B cell (primary cell): ENCODE measurements at regions not wholly inside any gene's neighbourhood (a gene's known extent, or its start where the extent isn't known, plus 50 kb on each side); places are given as distances from the start of the nearest gene placed in this dataset.

Experiments used
- ATAC-seq: fragments of 200-7000 bp; cut with Tn5 transposase; one replicate; pipeline ENCODE4 v1.10.0; 2021; ENCODE audit warnings: low read depth, mild to moderate bottlenecking, moderate number of reproducible peaks, moderate library complexity
- CTCF ChIA-PET: fragments of 350-600 bp; sonication (Branson Sonifier 250); formaldehyde crosslinking; loops from one replicate; lab custom pipeline; 2021; ENCODE audit warnings: antibody characterized with exemption, inconsistent platforms; lab: Charles Lee
- POLR2A ChIA-PET: fragments of 350-600 bp; sonication (Branson Sonifier 250); formaldehyde crosslinking; loops from one replicate; lab custom pipeline; 2021; ENCODE audit warnings: antibody characterized with exemption; lab: Charles Lee
- DNase-seq: peaks from one replicate; pipeline ENCODE4 v3.0.0; 2013
- H2AFZ ChIP-seq: 2 replicates; pipeline ENCODE4 v1.6.1; 2012; ENCODE audit warnings: mild to moderate bottlenecking, low read depth, low read length; ENCODE audit not compliant: insufficient read depth, poor library complexity, severe bottlenecking
- H3K27ac ChIP-seq, 2 donors: 1 replicate in 1 of 2; 2 replicates in 1 of 2; pipeline ENCODE4 v1.5.1; 2012 to 2013; ENCODE audit warnings: low read length in 2 of 2, mild to moderate bottlenecking in 2 of 2, moderate library complexity in 1 of 2
- H3K27me3 ChIP-seq, 4 experiments: fragments of 200-600 bp in 1 of 4; sonication (generic) in 1 of 4; replicated peaks in 1 of 4; 1 replicate in 2 of 4; 2 replicates in 2 of 4; pipeline versions ENCODE4 v1.6.1 to v1.7.0; 2013 to 2016; ENCODE audit warnings: low read length in 3 of 4, mild to moderate bottlenecking in 2 of 4, mixed read lengths in 1 of 4, moderate library complexity in 1 of 4; ENCODE audit not compliant: insufficient read depth in 4 of 4, control insufficient read depth in 3 of 4; ENCODE audit errors: control extremely low read depth in 1 of 4
- H3K36me3 ChIP-seq, 2 experiments: replicated peaks in 1 of 2; 1 replicate in 1 of 2; 2 replicates in 1 of 2; pipeline versions ENCODE4 v1.6.1 to v1.7.1; 2013; ENCODE audit warnings: low read length in 1 of 2; ENCODE audit not compliant: insufficient read depth in 2 of 2, control insufficient read depth in 1 of 2; ENCODE audit errors: control extremely low read depth in 1 of 2, extremely low read depth in 1 of 2
- H3K4me1 ChIP-seq, 2 donors: fragments of 200-600 bp in 1 of 2; sonication (generic) in 1 of 2; 1 replicate in 1 of 2; 2 replicates in 1 of 2; pipeline versions ENCODE4 v1.5.1 to v1.6.1; 2013 to 2017; ENCODE audit warnings: low read length in 2 of 2; ENCODE audit not compliant: control insufficient read depth in 2 of 2, insufficient read depth in 2 of 2
- H3K4me2 ChIP-seq: replicated peaks from 2 replicates; pipeline ENCODE3; 2012; ENCODE audit warnings: mild to moderate bottlenecking, low read depth, low read length; ENCODE audit not compliant: poor library complexity, severe bottlenecking
- H3K4me3 ChIP-seq, 5 experiments: fragments of 200-600 bp in 1 of 5; sonication (generic) in 1 of 5; 1 replicate in 3 of 5; 2 replicates in 2 of 5; pipeline versions ENCODE4 v1.5.1 to v1.7.0; 2011 to 2016; ENCODE audit warnings: low read length in 4 of 5, mild to moderate bottlenecking in 4 of 5, low read depth in 2 of 5, control low read depth in 1 of 5, moderate library complexity in 1 of 5; ENCODE audit not compliant: insufficient read depth in 1 of 5; ENCODE audit errors: control extremely low read depth in 1 of 5, extremely low read depth in 1 of 5
- H3K79me2 ChIP-seq: fragments of 200-600 bp; sonication (generic); one replicate; pipeline ENCODE4 v1.6.0; 2016; ENCODE audit warnings: low read length; ENCODE audit not compliant: control insufficient read depth, insufficient read depth
- H3K9ac ChIP-seq: fragments of 200-600 bp; sonication (generic); 2 replicates; pipeline ENCODE4 v1.6.1; 2017; ENCODE audit warnings: mild to moderate bottlenecking, low read length, moderate library complexity
- H3K9me3 ChIP-seq, 3 donors: one replicate each; pipeline versions ENCODE4 v1.6.1 to v1.7.1; 2013; ENCODE audit warnings: low read length in 2 of 3; ENCODE audit not compliant: control insufficient read depth in 2 of 3, insufficient read depth in 1 of 3; ENCODE audit errors: control extremely low read depth in 1 of 3
- H4K20me1 ChIP-seq: 2 replicates; pipeline ENCODE4 v1.6.0; 2012; ENCODE audit warnings: mild to moderate bottlenecking, low read length; ENCODE audit not compliant: insufficient read depth, control insufficient read depth, poor library complexity, severe bottlenecking
- H3K27ac Mint-ChIP-seq: one replicate; pipeline ENCODE4 v1.8.0; 2021; ENCODE audit warnings: mixed read lengths
- H3K27me3 Mint-ChIP-seq: one replicate; pipeline ENCODE4 v1.8.0; 2021; ENCODE audit warnings: mixed read lengths
- H3K4me1 Mint-ChIP-seq: one replicate; pipeline ENCODE4 v1.8.0; 2021; ENCODE audit warnings: mixed read lengths
- H3K4me3 Mint-ChIP-seq: one replicate; pipeline ENCODE4 v1.8.0; 2021; ENCODE audit warnings: mixed read lengths
- H3K9me3 Mint-ChIP-seq: one replicate; pipeline ENCODE4 v1.8.0; 2022; ENCODE audit warnings: mixed read lengths; ENCODE audit not compliant: insufficient read depth
- EZH2 ChIP-seq: IDR thresholded peaks from 2 replicates; pipeline ENCODE4 v1.6.1; 2012; ENCODE audit warnings: borderline replicate concordance, low read depth, mild to moderate bottlenecking, moderate library complexity, low read length; ENCODE audit not compliant: insufficient read depth, poor library complexity, severe bottlenecking
- WGBS: methylation state at CpG from one replicate; pipeline ENCODE4 v1.1.5; 2013; ENCODE audit warnings: missing lambda C conversion rate; ENCODE audit not compliant: insufficient coverage; 5-methylcytosine and 5-hydroxymethylcytosine counted together
- intact Hi-C: fragments of 100-400 bp; cut with micrococcal nuclease; formaldehyde crosslinking; loops from one replicate; pipeline ENCODE4 v1.10.0; 2022
- TF ChIP-seq, protein P1 (sequence below): fragments of 200-600 bp; IDR thresholded peaks from one replicate; pipeline ENCODE4 v1.8.0; 2022; ENCODE audit warnings: antibody characterized with exemption, mild to moderate bottlenecking

GRCh38 chr11:119904531-119905035 is 175.6 kb upstream of the NECTIN1 start:
- H3K4me3 Mint-ChIP-seq = no peak overlapping the region
- Histone ChIP-seq H3K4me3 (no peak overlapping the region), H3K27ac (no peak overlapping the region), H3K27me3 (no peaks in the 10 kb centered on the region), H3K9ac (no peak overlapping the region), H3K79me2 (no peaks in the 10 kb centered on the region), H2AFZ (no peak overlapping the region), H4K20me1 (no peaks in the 10 kb centered on the region), H3K9me3 (no peaks in the 10 kb centered on the region), H3K4me1 (no peaks in the 10 kb centered on the region), H3K36me3 (no peaks in the 10 kb centered on the region), H3K4me2 (no peak overlapping the region)
- ChIA-PET CTCF (no interaction called here), POLR2A (no interaction called here)
- H3K27me3 Mint-ChIP-seq = peaks cover 11% of the 10 kb centered on the region
- no peaks in the 10 kb centered on the region for H3K9me3 Mint-ChIP-seq
- DNase-seq = no peak
- intact Hi-C loops = no loop called here
- no peaks in the 10 kb centered on the region for H3K4me1 Mint-ChIP-seq
- WGBS = 73% methylated on average over 1 of the region's 4 CpGs
- H3K27ac Mint-ChIP-seq = no peak overlapping the region
- ATAC-seq = no peak
- TF ChIP-seq, protein P1, sequence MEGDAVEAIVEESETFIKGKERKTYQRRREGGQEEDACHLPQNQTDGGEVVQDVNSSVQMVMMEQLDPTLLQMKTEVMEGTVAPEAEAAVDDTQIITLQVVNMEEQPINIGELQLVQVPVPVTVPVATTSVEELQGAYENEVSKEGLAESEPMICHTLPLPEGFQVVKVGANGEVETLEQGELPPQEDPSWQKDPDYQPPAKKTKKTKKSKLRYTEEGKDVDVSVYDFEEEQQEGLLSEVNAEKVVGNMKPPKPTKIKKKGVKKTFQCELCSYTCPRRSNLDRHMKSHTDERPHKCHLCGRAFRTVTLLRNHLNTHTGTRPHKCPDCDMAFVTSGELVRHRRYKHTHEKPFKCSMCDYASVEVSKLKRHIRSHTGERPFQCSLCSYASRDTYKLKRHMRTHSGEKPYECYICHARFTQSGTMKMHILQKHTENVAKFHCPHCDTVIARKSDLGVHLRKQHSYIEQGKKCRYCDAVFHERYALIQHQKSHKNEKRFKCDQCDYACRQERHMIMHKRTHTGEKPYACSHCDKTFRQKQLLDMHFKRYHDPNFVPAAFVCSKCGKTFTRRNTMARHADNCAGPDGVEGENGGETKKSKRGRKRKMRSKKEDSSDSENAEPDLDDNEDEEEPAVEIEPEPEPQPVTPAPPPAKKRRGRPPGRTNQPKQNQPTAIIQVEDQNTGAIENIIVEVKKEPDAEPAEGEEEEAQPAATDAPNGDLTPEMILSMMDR = no peak
- TF ChIP-seq EZH2 = no peak

- ChIA-PET POLR2A (no interaction called here), CTCF (no interaction called here)
- TF ChIP-seq, protein P1 = no peak
- TF ChIP-seq EZH2 = no peak
- no peaks in the 10 kb centered on the region for H3K79me2 ChIP-seq
- no peak overlapping the region for H3K9ac ChIP-seq
- H3K4me3 ChIP-seq = no peak overlapping the region
- DNase-seq (no peak), ATAC-seq (no peak)
- Mint-ChIP-seq H3K4me1 (no peaks in the 10 kb centered on the region), H3K27me3 (peaks cover 8% of the 10 kb centered on the region), H3K9me3 (no peaks in the 10 kb centered on the region), H3K4me3 (no peak overlapping the region), H3K27ac (no peak overlapping the region)
- no peak overlapping the region for H3K27ac ChIP-seq
- no peak overlapping the region for H2AFZ ChIP-seq
- no peaks in the 10 kb centered on the region for H3K4me1 ChIP-seq
- H3K27me3 ChIP-seq = no peaks in the 10 kb centered on the region
- H3K36me3 ChIP-seq = no peaks in the 10 kb centered on the region
- no peaks in the 10 kb centered on the region for H3K9me3 ChIP-seq
- 100% methylated on average over 1 of the region's 8 CpGs for WGBS
- no peak overlapping the region for H3K4me2 ChIP-seq
- no peaks in the 10 kb centered on the region for H4K20me1 ChIP-seq
- intact Hi-C loops = no loop called here
Measured at GRCh38 chr11:119903821-119904220, 174.8 kb upstream of the NECTIN1 start.
